SK-N-SH treated with all-trans-retinoic acid at 6 μM for 48 hours (cell line): ENCODE measurements at regions not wholly inside any gene's neighbourhood (a gene's known extent, or its start where the extent isn't known, plus 50 kb on each side); places are given as distances from the start of the nearest gene placed in this dataset.
"Not testable (repeated sequence)": the region's sequence is repeated elsewhere in the genome, so short reads cannot be mapped to it uniquely, and the experiment has no call there.

ENCODE experiments used
- ARNTL ChIP-seq: fragments of 450-650 bp; formaldehyde crosslinking; IDR thresholded peaks from 2 replicates; pipeline ENCODE4 v1.5.0; 2020; ENCODE audit warnings: low read depth, mild to moderate bottlenecking, moderate library complexity, borderline replicate concordance
- ESRRG ChIP-seq: fragments of 250-450 bp; sonication (Bioruptor Pico); IDR thresholded peaks from 2 replicates; pipeline ENCODE4 v1.6.1; 2021; ENCODE audit warnings: mild to moderate bottlenecking
- PPARA ChIP-seq: fragments of 250-450 bp; sonication (Bioruptor Pico); IDR thresholded peaks from 2 replicates; pipeline ENCODE4 v1.5.0; 2020; ENCODE audit warnings: mild to moderate bottlenecking, borderline replicate concordance
- RARB ChIP-seq: fragments of 250-450 bp; sonication (Bioruptor Pico); IDR thresholded peaks from 2 replicates; pipeline ENCODE4 v1.8.0; 2021; ENCODE audit warnings: mild to moderate bottlenecking, moderate library complexity
- ZFP3 ChIP-seq: fragments of 250-450 bp; sonication (Bioruptor Pico); IDR thresholded peaks from 2 replicates; pipeline ENCODE4 v1.5.0; 2020; ENCODE audit warnings: mild to moderate bottlenecking, moderate library complexity
- ZFP30 ChIP-seq: fragments of 450-650 bp; formaldehyde crosslinking; IDR thresholded peaks from 2 replicates; pipeline ENCODE4 v1.5.0; 2022; ENCODE audit warnings: mild to moderate bottlenecking, moderate library complexity
- ZNF565 ChIP-seq: fragments of 450-650 bp; formaldehyde crosslinking; conservative IDR thresholded peaks from 2 replicates; pipeline ENCODE4 v1.5.0; 2020; ENCODE audit warnings: low read depth, mild to moderate bottlenecking, moderate library complexity
- TF ChIP-seq, protein P1 (sequence below): fragments of 250-450 bp; sonication (Bioruptor Pico); IDR thresholded peaks from 2 replicates; pipeline ENCODE4 v1.8.0; 2021; ENCODE audit warnings: low read depth, mild to moderate bottlenecking, moderate library complexity, borderline replicate concordance
- TF ChIP-seq, protein P2 (sequence below): fragments of 250-450 bp; sonication (Bioruptor Pico); IDR thresholded peaks from 2 replicates; pipeline ENCODE4 v1.8.0; 2020; ENCODE audit warnings: mild to moderate bottlenecking, moderate library complexity, borderline replicate concordance

DNA sequence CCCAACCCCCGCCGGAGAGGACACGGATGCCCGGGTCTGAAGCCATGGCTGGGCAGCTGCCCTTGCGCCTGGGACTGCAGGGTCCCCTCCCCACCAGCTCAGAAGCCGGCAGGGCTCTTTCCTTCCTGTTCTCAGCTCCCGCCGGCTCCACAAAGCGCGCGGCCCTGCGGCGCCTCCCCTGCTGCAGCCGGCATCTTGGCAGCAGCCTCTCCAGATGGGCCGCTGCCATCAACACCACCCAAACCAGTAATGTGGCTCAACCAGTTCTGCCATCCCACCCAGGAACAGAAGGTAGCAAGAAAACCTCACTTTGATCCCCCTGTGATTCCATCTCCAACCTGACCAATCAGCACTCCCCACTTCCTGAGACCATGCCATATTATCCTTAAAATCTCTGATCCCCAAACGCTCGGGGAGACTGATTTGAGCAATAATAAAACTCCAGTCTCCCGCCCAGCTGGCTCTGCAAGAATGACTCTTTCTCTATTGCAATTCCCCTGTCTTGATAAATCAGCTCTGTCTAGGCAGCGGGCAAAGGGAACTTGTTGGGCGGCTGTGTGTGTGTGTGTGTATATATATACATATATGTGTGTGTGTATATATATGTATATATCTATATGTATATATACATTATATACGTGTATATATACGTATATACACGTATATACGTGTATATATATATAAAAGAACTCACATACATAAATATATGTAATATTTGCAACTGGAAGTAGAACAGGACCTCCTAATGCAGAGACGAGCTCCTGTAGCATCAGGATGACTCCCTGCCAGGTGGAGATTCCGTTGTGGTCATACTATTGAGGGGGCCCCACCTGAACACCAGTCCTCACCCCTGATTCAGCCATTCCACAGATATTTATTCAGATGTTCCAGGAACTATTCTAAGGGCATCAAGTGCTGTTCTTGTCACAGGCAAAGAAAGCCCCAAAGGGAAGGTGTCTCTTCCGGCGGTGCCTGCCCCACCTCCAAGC, 1674.9 kb downstream of the SPATA31A7 start:
- TF ChIP-seq RARB, ZFP3, ZNF565, ZFP30, ESRRG, ARNTL, PPARA (CRISPR knock-in tag): not testable (repeated sequence)
- TF ChIP-seq, protein P1, sequence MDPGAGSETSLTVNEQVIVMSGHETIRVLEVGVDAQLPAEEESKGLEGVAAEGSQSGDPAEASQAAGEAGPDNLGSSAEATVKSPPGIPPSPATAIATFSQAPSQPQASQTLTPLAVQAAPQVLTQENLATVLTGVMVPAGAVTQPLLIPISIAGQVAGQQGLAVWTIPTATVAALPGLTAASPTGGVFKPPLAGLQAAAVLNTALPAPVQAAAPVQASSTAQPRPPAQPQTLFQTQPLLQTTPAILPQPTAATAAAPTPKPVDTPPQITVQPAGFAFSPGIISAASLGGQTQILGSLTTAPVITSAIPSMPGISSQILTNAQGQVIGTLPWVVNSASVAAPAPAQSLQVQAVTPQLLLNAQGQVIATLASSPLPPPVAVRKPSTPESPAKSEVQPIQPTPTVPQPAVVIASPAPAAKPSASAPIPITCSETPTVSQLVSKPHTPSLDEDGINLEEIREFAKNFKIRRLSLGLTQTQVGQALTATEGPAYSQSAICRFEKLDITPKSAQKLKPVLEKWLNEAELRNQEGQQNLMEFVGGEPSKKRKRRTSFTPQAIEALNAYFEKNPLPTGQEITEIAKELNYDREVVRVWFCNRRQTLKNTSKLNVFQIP, result not testable (repeated sequence)
- TF ChIP-seq, protein P2, sequence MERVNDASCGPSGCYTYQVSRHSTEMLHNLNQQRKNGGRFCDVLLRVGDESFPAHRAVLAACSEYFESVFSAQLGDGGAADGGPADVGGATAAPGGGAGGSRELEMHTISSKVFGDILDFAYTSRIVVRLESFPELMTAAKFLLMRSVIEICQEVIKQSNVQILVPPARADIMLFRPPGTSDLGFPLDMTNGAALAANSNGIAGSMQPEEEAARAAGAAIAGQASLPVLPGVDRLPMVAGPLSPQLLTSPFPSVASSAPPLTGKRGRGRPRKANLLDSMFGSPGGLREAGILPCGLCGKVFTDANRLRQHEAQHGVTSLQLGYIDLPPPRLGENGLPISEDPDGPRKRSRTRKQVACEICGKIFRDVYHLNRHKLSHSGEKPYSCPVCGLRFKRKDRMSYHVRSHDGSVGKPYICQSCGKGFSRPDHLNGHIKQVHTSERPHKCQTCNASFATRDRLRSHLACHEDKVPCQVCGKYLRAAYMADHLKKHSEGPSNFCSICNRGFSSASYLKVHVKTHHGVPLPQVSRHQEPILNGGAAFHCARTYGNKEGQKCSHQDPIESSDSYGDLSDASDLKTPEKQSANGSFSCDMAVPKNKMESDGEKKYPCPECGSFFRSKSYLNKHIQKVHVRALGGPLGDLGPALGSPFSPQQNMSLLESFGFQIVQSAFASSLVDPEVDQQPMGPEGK, result not testable (repeated sequence)
